Panc1 (cell line): ENCODE measurements at regions not wholly inside any gene's neighbourhood (a gene's known extent, or its start where the extent isn't known, plus 50 kb on each side); places are given as distances from the start of the nearest gene placed in this dataset.

ENCODE experiments used
- ATAC-seq: fragments of 200-7000 bp; cut with Tn5 transposase; 2 replicates; pipeline ENCODE4 v1.9.1; 2020; ENCODE audit warnings: mild to moderate bottlenecking, moderate library complexity
- BruUV-seq: library from RNA; stranded (reverse); fragments of 400-500 nt; replicated peaks from 2 replicates; lab custom pipeline; 2021; lab: Mats Ljungman, UMichigan
- CTCF ChIA-PET: fragments of 300-600 bp; sonication (Branson Sonifier 250); formaldehyde crosslinking; loops from one replicate; lab custom pipeline; 2022; ENCODE audit warnings: antibody characterized with exemption; lab: Charles Lee
- POLR2A ChIA-PET: fragments of 300-600 bp; sonication (Branson Sonifier 250); formaldehyde crosslinking; loops from one replicate; lab custom pipeline; 2022; ENCODE audit warnings: antibody characterized with exemption; lab: Charles Lee
- DNase-seq: peaks from one replicate; pipeline ENCODE4 v3.0.0-alpha.2; 2010; ENCODE audit warnings: low read depth, low spot score
- H3K27ac ChIP-seq: 2 replicates; pipeline ENCODE4 v1.5.1; 2011; ENCODE audit warnings: mild to moderate bottlenecking, low read length, inconsistent platforms
- H3K27me3 ChIP-seq: fragments of 200-500 bp; sonication (Bioruptor generic); 2 replicates; pipeline ENCODE4 v1.6.0; 2014; ENCODE audit warnings: low read length, inconsistent platforms; ENCODE audit not compliant: control insufficient read depth, insufficient read depth
- H3K36me3 ChIP-seq: fragments of 200-500 bp; sonication (Bioruptor generic); 2 replicates; pipeline ENCODE4 v1.5.1; 2014; ENCODE audit warnings: inconsistent platforms, mild to moderate bottlenecking, low read length, moderate library complexity; ENCODE audit not compliant: control insufficient read depth, insufficient read depth
- H3K4me1 ChIP-seq: 2 replicates; pipeline ENCODE4 v1.5.1; 2011; ENCODE audit warnings: inconsistent platforms, mild to moderate bottlenecking, low read length, moderate library complexity; ENCODE audit not compliant: control insufficient read depth, insufficient read depth
- H3K4me3 ChIP-seq, 2 experiments: 2 replicates each; pipeline ENCODE4 v1.5.1; 2011 to 2012; ENCODE audit warnings: low read depth in 2 of 2, low read length in 2 of 2, mild to moderate bottlenecking in 2 of 2, inconsistent platforms in 1 of 2, moderate library complexity in 1 of 2
- H3K9me3 ChIP-seq: fragments of 200-500 bp; sonication (Bioruptor generic); 2 replicates; pipeline ENCODE4 v1.5.1; 2014; ENCODE audit warnings: low read depth, mild to moderate bottlenecking, inconsistent platforms, low read length, moderate library complexity; ENCODE audit not compliant: control insufficient read depth, insufficient read depth
- CTCF ChIP-seq: fragments of 450-650 bp; IDR thresholded peaks from 2 replicates; pipeline ENCODE4 v1.5.1; 2017; ENCODE audit warnings: mild to moderate bottlenecking
- POLR2AphosphoS5 ChIP-seq: IDR thresholded peaks from 2 replicates; pipeline ENCODE4 v1.6.1; 2012; ENCODE audit warnings: mild to moderate bottlenecking, low read depth, low read length, moderate library complexity
- SIN3A ChIP-seq: IDR thresholded peaks from 2 replicates; pipeline ENCODE4 v1.6.1; 2012; ENCODE audit warnings: low read depth, mild to moderate bottlenecking, low read length, moderate library complexity, borderline replicate concordance; ENCODE audit not compliant: insufficient read depth
- TCF7L2 ChIP-seq: IDR thresholded peaks from 2 replicates; pipeline ENCODE4 v1.6.1; 2011; ENCODE audit warnings: mild to moderate bottlenecking, low read depth, low read length, inconsistent platforms
- in situ Hi-C: cut with HindIII; loops from 2 replicates; pipeline ENCODE4 v1.10.0; 2016; ENCODE audit warnings: low sequenced_read_pairs, low pct_unique_long_range_greater_than_20kb
- intact Hi-C: fragments of 100-400 bp; cut with micrococcal nuclease; formaldehyde crosslinking; loops from one replicate; pipeline ENCODE4 v1.10.0; 2022; ENCODE audit not compliant: unreplicated experiment
- TF ChIP-seq, protein P1 (sequence below), 2 experiments: IDR thresholded peaks; 2 replicates each; pipeline ENCODE4 v1.6.1; 2011 to 2012; ENCODE audit warnings: low read depth in 2 of 2, control low read depth in 1 of 2, low read length in 1 of 2, mild to moderate bottlenecking in 1 of 2, moderate library complexity in 1 of 2; ENCODE audit not compliant: insufficient read depth in 1 of 2

GRCh38 chr18:2482706-2483475 lies 88.4 kb downstream of the METTL4 start:
- no TSS peak for BruUV-seq
- CTCF ChIA-PET = no interaction called here
- Histone ChIP-seq H3K27ac (no peak overlapping the region), H3K27me3 (no peaks in the 10 kb centered on the region), H3K36me3 (no peaks in the 10 kb centered on the region), H3K4me1 (no peaks in the 10 kb centered on the region), H3K4me3 (no peak overlapping the region), H3K9me3 (no peaks in the 10 kb centered on the region)
- no peak for TF ChIP-seq POLR2AphosphoS5
- no peak for TF ChIP-seq TCF7L2
- no peak for TF ChIP-seq SIN3A
- TF ChIP-seq, protein P1, sequence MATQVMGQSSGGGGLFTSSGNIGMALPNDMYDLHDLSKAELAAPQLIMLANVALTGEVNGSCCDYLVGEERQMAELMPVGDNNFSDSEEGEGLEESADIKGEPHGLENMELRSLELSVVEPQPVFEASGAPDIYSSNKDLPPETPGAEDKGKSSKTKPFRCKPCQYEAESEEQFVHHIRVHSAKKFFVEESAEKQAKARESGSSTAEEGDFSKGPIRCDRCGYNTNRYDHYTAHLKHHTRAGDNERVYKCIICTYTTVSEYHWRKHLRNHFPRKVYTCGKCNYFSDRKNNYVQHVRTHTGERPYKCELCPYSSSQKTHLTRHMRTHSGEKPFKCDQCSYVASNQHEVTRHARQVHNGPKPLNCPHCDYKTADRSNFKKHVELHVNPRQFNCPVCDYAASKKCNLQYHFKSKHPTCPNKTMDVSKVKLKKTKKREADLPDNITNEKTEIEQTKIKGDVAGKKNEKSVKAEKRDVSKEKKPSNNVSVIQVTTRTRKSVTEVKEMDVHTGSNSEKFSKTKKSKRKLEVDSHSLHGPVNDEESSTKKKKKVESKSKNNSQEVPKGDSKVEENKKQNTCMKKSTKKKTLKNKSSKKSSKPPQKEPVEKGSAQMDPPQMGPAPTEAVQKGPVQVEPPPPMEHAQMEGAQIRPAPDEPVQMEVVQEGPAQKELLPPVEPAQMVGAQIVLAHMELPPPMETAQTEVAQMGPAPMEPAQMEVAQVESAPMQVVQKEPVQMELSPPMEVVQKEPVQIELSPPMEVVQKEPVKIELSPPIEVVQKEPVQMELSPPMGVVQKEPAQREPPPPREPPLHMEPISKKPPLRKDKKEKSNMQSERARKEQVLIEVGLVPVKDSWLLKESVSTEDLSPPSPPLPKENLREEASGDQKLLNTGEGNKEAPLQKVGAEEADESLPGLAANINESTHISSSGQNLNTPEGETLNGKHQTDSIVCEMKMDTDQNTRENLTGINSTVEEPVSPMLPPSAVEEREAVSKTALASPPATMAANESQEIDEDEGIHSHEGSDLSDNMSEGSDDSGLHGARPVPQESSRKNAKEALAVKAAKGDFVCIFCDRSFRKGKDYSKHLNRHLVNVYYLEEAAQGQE (IDR thresholded peaks at IDR 0.05; ENCODE audit: insufficient read depth in 1 of 2, low read depth in 2 of 2, low read length in 1 of 2) = no peak
- TF ChIP-seq CTCF = no peak
- in situ Hi-C loops = no loop called here
- intact Hi-C loops = no loop called here
- DNase-seq (no peak), ATAC-seq (no peak)
- POLR2A ChIA-PET = no interaction called here

DNA sequence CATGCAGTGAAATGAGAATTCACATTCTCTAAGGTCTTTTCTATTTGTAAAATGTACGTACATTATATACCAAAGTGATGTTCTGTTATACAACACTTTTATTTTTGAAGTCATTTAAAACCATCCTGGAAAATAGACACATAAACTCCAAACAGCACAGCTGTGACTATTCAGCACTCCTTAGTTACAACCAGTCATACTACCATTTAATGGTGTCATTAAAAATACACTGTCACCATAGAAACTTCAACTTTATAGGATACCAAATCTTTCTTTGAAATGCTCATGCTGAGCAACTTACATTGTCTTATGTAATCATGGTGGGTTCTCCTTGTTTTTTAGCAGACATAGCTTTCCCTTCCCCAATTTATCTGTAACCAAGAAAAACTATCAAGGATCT lies 85.3 kb downstream of the METTL4 start:
- BruUV-seq = no TSS peak
- H3K36me3 ChIP-seq = no peaks in the 10 kb centered on the region
- H3K4me1 ChIP-seq = no peaks in the 10 kb centered on the region
- no peak for ATAC-seq
- intact Hi-C loops = no loop called here
- H3K4me3 ChIP-seq = no peak overlapping the region
- DNase-seq = no peak
- H3K27me3 ChIP-seq = no peaks in the 10 kb centered on the region
- H3K9me3 ChIP-seq = no peaks in the 10 kb centered on the region
- in situ Hi-C loops = no loop called here
- CTCF ChIA-PET = interaction anchor here (0.6 kb wide), 1 partner anchor 57 kb away, joined by 5 read pairs; no protein-coding TSS in a partner anchor
- no peak overlapping the region for H3K27ac ChIP-seq
- POLR2A ChIA-PET = no interaction called here
- TF ChIP-seq POLR2AphosphoS5 (no peak), SIN3A (no peak)
- TF ChIP-seq, protein P1 (IDR thresholded peaks at IDR 0.05; ENCODE audit: insufficient read depth in 1 of 2, low read depth in 2 of 2, low read length in 1 of 2) = no peak
